ENCODE measurements at regions not wholly inside any gene's neighbourhood (a gene's known extent, or its start where the extent isn't known, plus 50 kb on each side); places are given as distances from the start of the nearest gene placed in this dataset.
A peak's percentile ranks its signal among the peaks of the same experiment; 100 is the strongest.

DNA sequence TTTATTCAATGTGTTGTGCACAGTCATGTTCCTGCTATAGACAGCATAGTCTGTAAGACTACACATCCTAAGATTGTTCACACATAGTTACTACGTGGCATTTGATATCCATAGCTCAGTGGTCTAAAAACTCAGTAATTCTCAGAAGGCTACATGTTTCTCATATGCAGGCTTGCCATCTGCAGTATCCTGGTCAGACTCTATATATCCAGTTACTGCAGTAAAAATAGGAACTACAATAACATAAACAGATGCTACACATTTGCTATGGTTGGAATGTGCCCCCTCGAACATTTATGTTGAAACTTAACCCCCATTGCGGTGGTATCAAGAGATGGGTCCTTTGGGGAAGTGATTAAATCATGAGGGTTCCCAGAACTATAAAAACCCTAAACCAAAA lies 1377.8 kb upstream of the LRRTM3 start:
- no peaks in the 10 kb centered on the region for H3K4me1 ChIP-seq (ENCODE audit: control insufficient read depth, low read depth, low read length)
- no peak overlapping the region for H2AK5ac ChIP-seq (ENCODE audit: low read length)
- H3K4me3 ChIP-seq (ENCODE audit: low read length): no peak overlapping the region
- H3K79me1 ChIP-seq (ENCODE audit: low read length): no peaks in the 10 kb centered on the region
- no peak overlapping the region for H2BK15ac ChIP-seq (replicated peaks; ENCODE audit: low read depth)
- H3K23ac ChIP-seq (ENCODE audit: low read length): no peak overlapping the region
- H3K27me3 ChIP-seq (ENCODE audit: insufficient read depth, low read length, poor library complexity): no peaks in the 10 kb centered on the region
- H3K79me2 ChIP-seq (ENCODE audit: control insufficient read depth, insufficient read depth, low read length): no peaks in the 10 kb centered on the region
- H3K36me3 ChIP-seq (ENCODE audit: control insufficient read depth, insufficient read depth, low read length): no peaks in the 10 kb centered on the region
- no peak overlapping the region for H3K4ac ChIP-seq (ENCODE audit: low read depth, low read length)
- no peak for DNase-seq
- H2BK5ac ChIP-seq (ENCODE audit: low read length): no peak overlapping the region
- no peak overlapping the region for H3K56ac ChIP-seq (ENCODE audit: low read length)
- H3K18ac ChIP-seq (ENCODE audit: low read length): no peak overlapping the region
- H2BK120ac ChIP-seq (ENCODE audit: low read depth, low read length): no peak overlapping the region
- H3K9ac ChIP-seq (ENCODE audit: low read length): no peak overlapping the region
- H3K4me2 ChIP-seq (ENCODE audit: low read length): no peak overlapping the region
- no peak overlapping the region for H4K8ac ChIP-seq (ENCODE audit: low read depth, low read length)
- no peak overlapping the region for H3K27ac ChIP-seq (ENCODE audit: low read depth, low read length)
- WGBS (ENCODE audit: extremely low coverage, insufficient coverage, low lambda C conversion rate): no CpG with 5 or more reads among the region's 3 CpGs
- H4K5ac ChIP-seq (ENCODE audit: low read length): no peak overlapping the region

DNA sequence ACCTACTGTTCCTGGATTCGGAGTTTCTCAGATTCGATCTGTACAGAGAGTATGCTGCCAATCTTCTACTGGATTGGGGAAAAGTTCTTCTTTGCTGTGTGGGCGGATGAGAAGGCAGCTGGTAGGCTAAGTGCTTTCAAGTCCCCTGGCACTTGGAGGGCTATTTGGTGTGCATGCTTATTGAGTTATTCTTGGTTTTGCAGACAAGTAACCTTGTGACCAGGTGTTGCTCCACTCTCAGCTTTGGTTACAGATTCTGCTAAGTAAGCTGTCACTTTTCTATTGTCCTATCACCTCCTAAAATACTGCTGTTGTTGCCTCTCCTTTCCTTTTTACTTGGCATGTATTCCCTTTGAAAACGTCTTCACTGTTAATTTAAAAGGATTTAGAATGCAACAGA lies 1375.1 kb upstream of the LRRTM3 start:
- Histone ChIP-seq H3K4ac (ENCODE audit: low read depth, low read length) (no peak overlapping the region), H3K79me2 (ENCODE audit: control insufficient read depth, insufficient read depth, low read length) (no peaks in the 10 kb centered on the region), H3K36me3 (ENCODE audit: control insufficient read depth, insufficient read depth, low read length) (no peaks in the 10 kb centered on the region), H3K9ac (ENCODE audit: low read length) (no peak overlapping the region), H3K23ac (ENCODE audit: low read length) (no peak overlapping the region), H3K4me1 (ENCODE audit: control insufficient read depth, low read depth, low read length) (no peaks in the 10 kb centered on the region), H3K4me3 (ENCODE audit: low read length) (no peak overlapping the region), H2AK5ac (ENCODE audit: low read length) (no peak overlapping the region), H3K18ac (ENCODE audit: low read length) (no peak overlapping the region), H3K27me3 (ENCODE audit: insufficient read depth, low read length, poor library complexity) (no peaks in the 10 kb centered on the region), H2BK5ac (ENCODE audit: low read length) (no peak overlapping the region), H4K8ac (ENCODE audit: low read depth, low read length) (no peak overlapping the region), H3K27ac (ENCODE audit: low read depth, low read length) (no peak overlapping the region), H2BK15ac (replicated peaks; ENCODE audit: low read depth) (no peak overlapping the region), H3K4me2 (ENCODE audit: low read length) (no peak overlapping the region), H3K79me1 (ENCODE audit: low read length) (no peaks in the 10 kb centered on the region), H2BK120ac (ENCODE audit: low read depth, low read length) (no peak overlapping the region), H3K56ac (ENCODE audit: low read length) (no peak overlapping the region), H4K5ac (ENCODE audit: low read length) (no peak overlapping the region)
- no peak for DNase-seq
- no CpG with 5 or more reads among the region's 4 CpGs for WGBS (ENCODE audit: extremely low coverage, insufficient coverage, low lambda C conversion rate)

DNA sequence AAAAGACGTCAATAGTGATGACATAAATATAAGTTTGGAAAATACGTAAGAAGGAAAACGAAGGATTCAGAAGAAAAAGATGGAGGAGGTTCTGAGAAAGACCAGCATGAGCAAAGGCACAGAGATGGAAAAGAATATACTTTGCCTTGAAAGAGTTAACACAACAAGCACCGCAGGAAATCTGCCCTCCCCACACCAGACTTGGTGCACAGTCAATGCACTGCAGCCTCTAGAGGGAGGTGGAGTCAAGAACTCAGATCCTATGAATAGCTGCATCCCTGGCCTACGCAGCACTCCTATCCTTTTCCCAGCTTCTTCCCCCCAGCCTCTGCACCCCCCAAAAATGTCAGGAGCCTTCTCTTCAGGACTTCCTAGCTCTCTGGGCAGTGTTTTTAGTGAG lies 1370.6 kb upstream of the LRRTM3 start:
- Histone ChIP-seq H3K79me2 (ENCODE audit: control insufficient read depth, insufficient read depth, low read length) (no peaks in the 10 kb centered on the region), H4K5ac (ENCODE audit: low read length) (no peak overlapping the region), H3K23ac (ENCODE audit: low read length) (no peak overlapping the region), H3K9ac (ENCODE audit: low read length) (no peak overlapping the region), H2AK5ac (ENCODE audit: low read length) (no peak overlapping the region), H2BK120ac (ENCODE audit: low read depth, low read length) (no peak overlapping the region), H3K4ac (ENCODE audit: low read depth, low read length) (no peak overlapping the region), H3K27me3 (ENCODE audit: insufficient read depth, low read length, poor library complexity) (no peaks in the 10 kb centered on the region), H3K27ac (ENCODE audit: low read depth, low read length) (no peak overlapping the region), H2BK5ac (ENCODE audit: low read length) (no peak overlapping the region), H2BK15ac (replicated peaks; ENCODE audit: low read depth) (no peak overlapping the region), H3K79me1 (ENCODE audit: low read length) (no peaks in the 10 kb centered on the region), H3K18ac (ENCODE audit: low read length) (no peak overlapping the region), H3K36me3 (ENCODE audit: control insufficient read depth, insufficient read depth, low read length) (no peaks in the 10 kb centered on the region), H3K4me3 (ENCODE audit: low read length) (no peak overlapping the region), H3K4me1 (ENCODE audit: control insufficient read depth, low read depth, low read length) (no peaks in the 10 kb centered on the region), H3K56ac (ENCODE audit: low read length) (no peak overlapping the region), H4K8ac (ENCODE audit: low read depth, low read length) (no peak overlapping the region), H3K4me2 (ENCODE audit: low read length) (no peak overlapping the region)
- WGBS (ENCODE audit: extremely low coverage, insufficient coverage, low lambda C conversion rate): no CpG with 5 or more reads among the region's 5 CpGs
- peak; percentile 25 for DNase-seq

DNA sequence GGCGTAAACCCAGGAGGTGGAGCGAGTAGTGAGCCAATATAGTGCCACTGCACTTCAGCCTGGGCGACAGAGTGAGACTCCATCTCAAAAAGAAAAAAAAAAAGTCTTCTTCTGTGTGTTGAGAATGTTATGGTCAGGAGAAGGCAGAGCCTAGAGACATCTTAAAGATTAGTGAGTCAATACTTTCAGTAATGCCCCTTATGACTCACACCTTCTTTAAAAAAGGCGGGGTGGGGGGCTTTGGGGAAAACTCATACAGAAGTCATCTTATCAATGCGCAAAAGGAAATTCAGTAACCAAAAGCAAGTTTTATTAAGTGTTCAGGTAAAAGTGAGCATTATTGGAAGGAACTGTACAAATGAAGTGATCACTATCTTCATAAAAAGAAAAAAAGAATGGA lies 1369.8 kb upstream of the LRRTM3 start:
- Histone ChIP-seq H3K23ac (ENCODE audit: low read length) (no peak overlapping the region), H4K8ac (ENCODE audit: low read depth, low read length) (no peak overlapping the region), H2BK120ac (ENCODE audit: low read depth, low read length) (no peak overlapping the region), H2BK5ac (ENCODE audit: low read length) (no peak overlapping the region), H3K4me2 (ENCODE audit: low read length) (no peak overlapping the region), H3K9ac (ENCODE audit: low read length) (no peak overlapping the region), H3K4me3 (ENCODE audit: low read length) (no peak overlapping the region), H3K4me1 (ENCODE audit: control insufficient read depth, low read depth, low read length) (no peaks in the 10 kb centered on the region), H3K79me2 (ENCODE audit: control insufficient read depth, insufficient read depth, low read length) (no peaks in the 10 kb centered on the region), H2AK5ac (ENCODE audit: low read length) (no peak overlapping the region), H3K56ac (ENCODE audit: low read length) (no peak overlapping the region), H4K5ac (ENCODE audit: low read length) (no peak overlapping the region), H3K18ac (ENCODE audit: low read length) (no peak overlapping the region), H2BK15ac (replicated peaks; ENCODE audit: low read depth) (no peak overlapping the region), H3K36me3 (ENCODE audit: control insufficient read depth, insufficient read depth, low read length) (no peaks in the 10 kb centered on the region), H3K4ac (ENCODE audit: low read depth, low read length) (no peak overlapping the region), H3K27me3 (ENCODE audit: insufficient read depth, low read length, poor library complexity) (no peaks in the 10 kb centered on the region), H3K27ac (ENCODE audit: low read depth, low read length) (no peak overlapping the region), H3K79me1 (ENCODE audit: low read length) (no peaks in the 10 kb centered on the region)
- no CpG with 5 or more reads among the region's 5 CpGs for WGBS (ENCODE audit: extremely low coverage, insufficient coverage, low lambda C conversion rate)
- DNase-seq: no peak

DNA sequence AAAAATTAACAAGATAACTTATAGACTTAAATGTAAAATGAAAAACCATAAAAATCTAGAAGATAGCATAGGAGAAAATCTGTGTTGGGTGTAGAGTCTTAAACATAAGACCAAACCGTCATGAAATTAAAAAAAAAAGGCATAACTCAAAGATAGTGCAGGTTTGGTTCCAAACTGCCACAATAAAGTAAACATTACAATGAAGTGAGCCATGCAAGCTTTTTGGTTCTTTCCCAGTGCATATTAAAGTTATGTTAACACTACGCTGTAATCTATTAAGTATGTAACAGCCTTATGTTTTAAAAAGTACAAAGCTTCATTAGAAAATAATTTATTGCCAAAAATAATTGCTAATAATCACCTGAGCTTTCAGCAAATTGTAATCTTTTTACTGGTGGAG lies 1366.5 kb upstream of the LRRTM3 start:
- H3K18ac ChIP-seq (ENCODE audit: low read length): no peak overlapping the region
- no peak overlapping the region for H3K27ac ChIP-seq (ENCODE audit: low read depth, low read length)
- no peak overlapping the region for H2BK120ac ChIP-seq (ENCODE audit: low read depth, low read length)
- H3K4me1 ChIP-seq (ENCODE audit: control insufficient read depth, low read depth, low read length): no peaks in the 10 kb centered on the region
- no peak overlapping the region for H2AK5ac ChIP-seq (ENCODE audit: low read length)
- WGBS (ENCODE audit: extremely low coverage, insufficient coverage, low lambda C conversion rate): no CpG with 5 or more reads among the region's 2 CpGs
- no peak overlapping the region for H3K4me2 ChIP-seq (ENCODE audit: low read length)
- no peaks in the 10 kb centered on the region for H3K36me3 ChIP-seq (ENCODE audit: control insufficient read depth, insufficient read depth, low read length)
- no peak overlapping the region for H3K4me3 ChIP-seq (ENCODE audit: low read length)
- no peak overlapping the region for H4K5ac ChIP-seq (ENCODE audit: low read length)
- H3K79me1 ChIP-seq (ENCODE audit: low read length): no peaks in the 10 kb centered on the region
- no peak overlapping the region for H3K9ac ChIP-seq (ENCODE audit: low read length)
- no peak overlapping the region for H4K8ac ChIP-seq (ENCODE audit: low read depth, low read length)
- H3K27me3 ChIP-seq (ENCODE audit: insufficient read depth, low read length, poor library complexity): no peaks in the 10 kb centered on the region
- no peak overlapping the region for H3K4ac ChIP-seq (ENCODE audit: low read depth, low read length)
- no peak overlapping the region for H2BK5ac ChIP-seq (ENCODE audit: low read length)
- no peak for DNase-seq
- H3K56ac ChIP-seq (ENCODE audit: low read length): no peak overlapping the region
- H2BK15ac ChIP-seq (replicated peaks; ENCODE audit: low read depth): no peak overlapping the region
- no peaks in the 10 kb centered on the region for H3K79me2 ChIP-seq (ENCODE audit: control insufficient read depth, insufficient read depth, low read length)
- H3K23ac ChIP-seq (ENCODE audit: low read length): no peak overlapping the region

DNA sequence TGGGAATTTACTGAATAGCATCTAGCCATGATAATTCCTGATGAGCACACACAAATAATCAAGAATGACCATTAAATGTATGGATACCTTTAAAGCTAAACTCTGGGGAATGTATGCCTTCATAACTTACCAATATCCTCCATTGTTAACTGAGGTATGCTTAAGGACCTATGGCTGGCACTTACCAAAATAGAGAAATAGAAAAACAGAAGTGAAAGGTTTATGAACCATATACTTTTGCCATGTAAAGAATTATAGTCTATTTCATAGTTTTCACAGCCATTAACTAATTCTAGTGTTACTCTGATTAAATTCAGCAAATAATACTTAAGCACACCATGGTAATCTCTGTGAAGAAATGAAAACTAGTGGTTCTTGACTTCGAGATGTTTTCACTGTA lies 1360.6 kb upstream of the LRRTM3 start:
- Histone ChIP-seq H3K18ac (ENCODE audit: low read length) (no peak overlapping the region), H3K27ac (ENCODE audit: low read depth, low read length) (no peak overlapping the region), H3K36me3 (ENCODE audit: control insufficient read depth, insufficient read depth, low read length) (no peaks in the 10 kb centered on the region), H2BK5ac (ENCODE audit: low read length) (no peak overlapping the region), H3K9ac (ENCODE audit: low read length) (no peak overlapping the region), H3K4ac (ENCODE audit: low read depth, low read length) (no peak overlapping the region), H2BK15ac (replicated peaks; ENCODE audit: low read depth) (no peak overlapping the region), H3K23ac (ENCODE audit: low read length) (no peak overlapping the region), H3K79me1 (ENCODE audit: low read length) (no peaks in the 10 kb centered on the region), H3K4me3 (ENCODE audit: low read length) (no peak overlapping the region), H3K56ac (ENCODE audit: low read length) (no peak overlapping the region), H3K4me2 (ENCODE audit: low read length) (no peak overlapping the region), H4K5ac (ENCODE audit: low read length) (no peak overlapping the region), H2AK5ac (ENCODE audit: low read length) (no peak overlapping the region), H3K4me1 (ENCODE audit: control insufficient read depth, low read depth, low read length) (no peaks in the 10 kb centered on the region), H3K27me3 (ENCODE audit: insufficient read depth, low read length, poor library complexity) (no peaks in the 10 kb centered on the region), H3K79me2 (ENCODE audit: control insufficient read depth, insufficient read depth, low read length) (no peaks in the 10 kb centered on the region), H2BK120ac (ENCODE audit: low read depth, low read length) (no peak overlapping the region), H4K8ac (ENCODE audit: low read depth, low read length) (no peak overlapping the region)
- DNase-seq: no peak
- WGBS (ENCODE audit: extremely low coverage, insufficient coverage, low lambda C conversion rate): no CpG with 5 or more reads among the region's 1 CpG

Measured in mesendoderm (in vitro differentiated cells).